Osteocyte (in vitro differentiated cells): ENCODE measurements at regions not wholly inside any gene's neighbourhood (a gene's known extent, or its start where the extent isn't known, plus 50 kb on each side); places are given as distances from the start of the nearest gene placed in this dataset.
"Not testable (repeated sequence)": the region's sequence is repeated elsewhere in the genome, so short reads cannot be mapped to it uniquely, and the experiment has no call there.

ENCODE experiments used
- DNase-seq: peaks from one replicate; pipeline ENCODE4 v3.0.0; 2021; ENCODE audit warnings: mixed read lengths; ENCODE audit not compliant: unreplicated experiment; ENCODE audit errors: extremely low spot score
- H3K27ac Mint-ChIP-seq: one replicate; pipeline ENCODE4 v1.8.0; 2021; ENCODE audit warnings: mild to moderate bottlenecking, mixed read lengths; ENCODE audit not compliant: unreplicated experiment
- H3K27me3 Mint-ChIP-seq: one replicate; pipeline ENCODE4 v1.8.0; 2021; ENCODE audit warnings: mixed read lengths; ENCODE audit not compliant: unreplicated experiment
- H3K36me3 Mint-ChIP-seq: one replicate; pipeline ENCODE4 v1.8.0; 2021; ENCODE audit warnings: mixed read lengths; ENCODE audit not compliant: unreplicated experiment
- H3K4me1 Mint-ChIP-seq: one replicate; pipeline ENCODE4 v1.8.0; 2021; ENCODE audit warnings: mixed read lengths; ENCODE audit not compliant: unreplicated experiment
- H3K4me3 Mint-ChIP-seq: one replicate; pipeline ENCODE4 v1.8.0; 2021; ENCODE audit warnings: mild to moderate bottlenecking, moderate library complexity, mixed read lengths; ENCODE audit not compliant: unreplicated experiment
- H3K9me3 Mint-ChIP-seq: one replicate; pipeline ENCODE4 v1.8.0; 2021; ENCODE audit warnings: mixed read lengths; ENCODE audit not compliant: unreplicated experiment
- TF ChIP-seq, protein P1 (sequence below): fragments of 200-600 bp; sonication (generic); IDR thresholded peaks from 2 replicates; pipeline ENCODE4 v1.5.0; 2021; ENCODE audit warnings: antibody characterized with exemption, mild to moderate bottlenecking, moderate library complexity

DNA sequence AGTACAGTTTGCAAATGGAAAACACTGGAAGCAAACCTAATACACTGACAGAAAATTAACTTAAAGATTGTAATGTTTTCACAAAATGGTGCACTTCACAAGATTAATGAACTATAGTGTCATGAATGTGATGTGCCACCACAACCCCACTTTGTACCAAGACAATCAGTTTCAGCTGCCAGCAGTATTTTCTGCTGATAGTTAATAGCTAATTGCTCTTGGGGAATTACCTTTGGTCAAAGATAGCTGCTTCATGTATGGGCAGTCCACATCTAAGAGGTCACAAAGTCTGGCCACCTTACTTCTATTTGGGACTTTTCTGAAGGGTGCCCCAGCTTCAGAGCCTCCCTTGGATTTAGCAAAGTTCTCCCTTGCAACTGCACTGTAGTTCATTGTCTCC is 254.0 kb downstream of the CALCRL start:
- DNase-seq = no peak
- no peak overlapping the region for H3K4me3 Mint-ChIP-seq
- H3K27me3 Mint-ChIP-seq = peaks cover 17% of the 10 kb centered on the region
- TF ChIP-seq, protein P1, sequence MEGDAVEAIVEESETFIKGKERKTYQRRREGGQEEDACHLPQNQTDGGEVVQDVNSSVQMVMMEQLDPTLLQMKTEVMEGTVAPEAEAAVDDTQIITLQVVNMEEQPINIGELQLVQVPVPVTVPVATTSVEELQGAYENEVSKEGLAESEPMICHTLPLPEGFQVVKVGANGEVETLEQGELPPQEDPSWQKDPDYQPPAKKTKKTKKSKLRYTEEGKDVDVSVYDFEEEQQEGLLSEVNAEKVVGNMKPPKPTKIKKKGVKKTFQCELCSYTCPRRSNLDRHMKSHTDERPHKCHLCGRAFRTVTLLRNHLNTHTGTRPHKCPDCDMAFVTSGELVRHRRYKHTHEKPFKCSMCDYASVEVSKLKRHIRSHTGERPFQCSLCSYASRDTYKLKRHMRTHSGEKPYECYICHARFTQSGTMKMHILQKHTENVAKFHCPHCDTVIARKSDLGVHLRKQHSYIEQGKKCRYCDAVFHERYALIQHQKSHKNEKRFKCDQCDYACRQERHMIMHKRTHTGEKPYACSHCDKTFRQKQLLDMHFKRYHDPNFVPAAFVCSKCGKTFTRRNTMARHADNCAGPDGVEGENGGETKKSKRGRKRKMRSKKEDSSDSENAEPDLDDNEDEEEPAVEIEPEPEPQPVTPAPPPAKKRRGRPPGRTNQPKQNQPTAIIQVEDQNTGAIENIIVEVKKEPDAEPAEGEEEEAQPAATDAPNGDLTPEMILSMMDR = no peak
- H3K36me3 Mint-ChIP-seq = no peaks in the 10 kb centered on the region
- no peaks in the 10 kb centered on the region for H3K9me3 Mint-ChIP-seq
- no peaks in the 10 kb centered on the region for H3K4me1 Mint-ChIP-seq
- H3K27ac Mint-ChIP-seq = no peak overlapping the region

DNA sequence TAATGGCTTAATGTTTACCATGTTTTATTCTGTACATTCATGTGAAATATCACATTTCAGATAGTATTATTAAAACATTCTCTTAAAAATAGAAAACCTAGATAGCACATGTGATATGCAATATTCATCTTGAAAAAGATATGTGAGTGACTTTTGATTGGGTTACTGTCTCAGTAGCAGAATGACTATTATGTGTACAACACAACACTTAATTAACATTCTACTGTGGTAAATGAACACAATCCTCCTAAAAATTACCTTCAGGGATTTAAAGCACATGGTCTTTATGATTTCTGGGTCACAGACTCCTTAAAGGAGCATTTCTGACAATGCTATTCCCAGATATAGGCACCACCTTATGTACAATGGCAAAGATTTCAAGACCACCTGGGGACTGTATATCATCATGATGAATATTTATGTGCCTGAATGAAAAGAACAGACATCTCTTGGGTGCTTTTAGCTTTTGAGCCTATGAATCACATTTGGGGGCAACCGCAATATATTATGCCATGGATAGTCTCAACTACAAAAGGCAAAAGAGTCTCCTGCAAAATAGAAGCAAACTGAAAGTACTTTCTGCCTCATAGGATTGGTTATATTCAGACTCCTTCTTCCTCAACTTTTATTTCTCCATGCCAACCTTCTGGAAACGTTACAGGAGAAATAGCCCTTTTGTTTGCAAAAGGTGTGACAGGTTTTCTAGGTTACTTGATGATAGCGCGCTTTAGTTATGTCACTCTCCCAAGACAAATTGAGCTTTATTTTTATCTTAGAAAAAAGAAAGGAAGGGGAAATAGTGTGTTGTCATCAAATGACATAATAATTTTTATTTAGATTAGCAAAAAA is 259.0 kb downstream of the CALCRL start:
- Mint-ChIP-seq H3K36me3 (no peaks in the 10 kb centered on the region), H3K27ac (no peak overlapping the region), H3K4me1 (no peaks in the 10 kb centered on the region), H3K27me3 (peaks cover 15% of the 10 kb centered on the region), H3K4me3 (no peak overlapping the region), H3K9me3 (no peaks in the 10 kb centered on the region)
- no peak for DNase-seq
- TF ChIP-seq, protein P1 = no peak

DNA sequence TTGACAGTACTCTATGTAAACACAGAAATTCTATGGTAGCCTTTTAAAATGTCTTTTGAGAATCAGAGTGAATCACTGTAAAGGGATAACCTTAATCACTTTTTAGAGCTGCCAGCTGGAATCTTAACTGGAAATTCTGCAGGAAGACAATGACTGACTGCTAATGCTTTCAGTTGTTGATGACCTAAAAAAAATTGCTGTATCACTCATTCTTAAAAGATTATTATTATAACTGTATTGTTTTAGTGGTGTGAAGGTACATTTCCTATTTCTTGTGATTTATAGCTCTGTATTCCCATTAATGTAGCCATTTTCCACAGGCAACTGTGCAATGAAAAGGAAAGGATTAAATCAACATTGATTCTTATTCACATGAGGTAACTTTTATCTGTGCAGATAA is 260.5 kb downstream of the CALCRL start:
- no peak for DNase-seq
- Mint-ChIP-seq H3K27me3 (peaks cover 12% of the 10 kb centered on the region), H3K4me3 (no peak overlapping the region), H3K27ac (no peak overlapping the region), H3K4me1 (no peaks in the 10 kb centered on the region), H3K9me3 (peaks cover 10% of the 10 kb centered on the region), H3K36me3 (no peaks in the 10 kb centered on the region)
- TF ChIP-seq, protein P1 = no peak

DNA sequence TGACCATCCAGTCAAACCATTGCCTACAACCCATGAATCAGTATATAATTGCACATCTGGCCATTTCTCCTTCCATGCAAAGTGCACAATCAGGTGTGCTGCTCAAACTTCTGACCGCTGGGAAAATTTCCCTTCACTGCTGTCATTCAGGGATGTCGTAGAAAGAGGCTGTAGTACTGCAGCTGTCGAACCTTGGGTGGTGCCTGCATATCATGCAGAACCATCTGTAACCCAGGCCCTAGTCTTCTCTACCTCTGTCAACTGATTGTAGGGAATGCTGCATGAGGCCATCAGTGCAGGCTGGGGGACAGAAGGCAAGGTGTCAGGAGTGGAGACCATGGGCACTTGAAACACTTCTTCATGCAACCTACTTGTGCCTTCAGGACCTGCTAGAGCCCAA is 267.5 kb downstream of the CALCRL start:
- no peak overlapping the region for H3K27ac Mint-ChIP-seq
- no peak overlapping the region for H3K4me3 Mint-ChIP-seq
- H3K9me3 Mint-ChIP-seq = peaks cover 10% of the 10 kb centered on the region
- TF ChIP-seq, protein P1 = no peak
- no peaks in the 10 kb centered on the region for H3K27me3 Mint-ChIP-seq
- no peaks in the 10 kb centered on the region for H3K36me3 Mint-ChIP-seq
- H3K4me1 Mint-ChIP-seq = no peaks in the 10 kb centered on the region
- no peak for DNase-seq

DNA sequence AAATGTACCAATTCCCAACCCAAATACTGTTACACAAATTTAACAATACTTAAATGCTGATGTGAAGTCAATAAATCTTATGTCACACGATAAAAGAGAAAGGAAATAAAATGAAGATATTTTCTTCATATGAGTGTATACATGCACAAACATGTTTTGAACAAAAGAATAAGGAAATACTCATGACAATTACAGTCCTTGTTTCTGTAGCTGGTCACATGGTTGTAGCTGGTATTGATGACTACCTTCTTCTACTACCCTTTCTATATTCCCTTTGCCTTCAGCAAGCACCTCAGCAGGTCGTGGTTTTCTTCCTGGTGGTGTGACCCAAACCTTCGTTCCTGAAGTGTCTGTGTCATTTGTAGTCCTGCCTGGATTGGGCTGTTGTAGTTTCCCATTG is 269.2 kb downstream of the CALCRL start:
- not testable (repeated sequence) for DNase-seq, H3K4me1 Mint-ChIP-seq, H3K27ac Mint-ChIP-seq, H3K36me3 Mint-ChIP-seq, H3K27me3 Mint-ChIP-seq, H3K4me3 Mint-ChIP-seq
- H3K9me3 Mint-ChIP-seq = peaks cover 10% of the 10 kb centered on the region
